Chondrocyte (in vitro differentiated cells): ENCODE measurements at regions not wholly inside any gene's neighbourhood (a gene's known extent, or its start where the extent isn't known, plus 50 kb on each side); places are given as distances from the start of the nearest gene placed in this dataset.
A peak's percentile ranks its signal among the peaks of the same experiment; 100 is the strongest.

Source experiments
- DNase-seq: peaks from one replicate; pipeline ENCODE4 v3.0.0; 2021; ENCODE audit warnings: mixed read lengths, low spot score
- H3K27ac Mint-ChIP-seq: one replicate; pipeline ENCODE4 v1.8.0; 2021; ENCODE audit warnings: mild to moderate bottlenecking, moderate library complexity, mixed read lengths; ENCODE audit not compliant: unreplicated experiment
- H3K27me3 Mint-ChIP-seq: 2 replicates; pipeline ENCODE4 v1.8.0; 2021; ENCODE audit warnings: low read depth, mixed read lengths
- H3K36me3 Mint-ChIP-seq: 2 replicates; pipeline ENCODE4 v1.8.0; 2021; ENCODE audit warnings: low read depth, mixed read lengths
- H3K4me1 Mint-ChIP-seq: 2 replicates; pipeline ENCODE4 v1.8.0; 2021; ENCODE audit warnings: low read depth, mild to moderate bottlenecking, mixed read lengths
- H3K4me3 Mint-ChIP-seq: one replicate; pipeline ENCODE4 v1.8.0; 2021; ENCODE audit warnings: mild to moderate bottlenecking, moderate library complexity, mixed read lengths; ENCODE audit not compliant: unreplicated experiment
- H3K9me3 Mint-ChIP-seq: 2 replicates; pipeline ENCODE4 v1.8.0; 2021; ENCODE audit warnings: low read depth, mixed read lengths
- TF ChIP-seq, protein P1 (sequence below): fragments of 200-600 bp; sonication (generic); IDR thresholded peaks from 2 replicates; pipeline ENCODE4 v1.5.0; 2021; ENCODE audit warnings: antibody characterized with exemption, mild to moderate bottlenecking, moderate library complexity

DNA sequence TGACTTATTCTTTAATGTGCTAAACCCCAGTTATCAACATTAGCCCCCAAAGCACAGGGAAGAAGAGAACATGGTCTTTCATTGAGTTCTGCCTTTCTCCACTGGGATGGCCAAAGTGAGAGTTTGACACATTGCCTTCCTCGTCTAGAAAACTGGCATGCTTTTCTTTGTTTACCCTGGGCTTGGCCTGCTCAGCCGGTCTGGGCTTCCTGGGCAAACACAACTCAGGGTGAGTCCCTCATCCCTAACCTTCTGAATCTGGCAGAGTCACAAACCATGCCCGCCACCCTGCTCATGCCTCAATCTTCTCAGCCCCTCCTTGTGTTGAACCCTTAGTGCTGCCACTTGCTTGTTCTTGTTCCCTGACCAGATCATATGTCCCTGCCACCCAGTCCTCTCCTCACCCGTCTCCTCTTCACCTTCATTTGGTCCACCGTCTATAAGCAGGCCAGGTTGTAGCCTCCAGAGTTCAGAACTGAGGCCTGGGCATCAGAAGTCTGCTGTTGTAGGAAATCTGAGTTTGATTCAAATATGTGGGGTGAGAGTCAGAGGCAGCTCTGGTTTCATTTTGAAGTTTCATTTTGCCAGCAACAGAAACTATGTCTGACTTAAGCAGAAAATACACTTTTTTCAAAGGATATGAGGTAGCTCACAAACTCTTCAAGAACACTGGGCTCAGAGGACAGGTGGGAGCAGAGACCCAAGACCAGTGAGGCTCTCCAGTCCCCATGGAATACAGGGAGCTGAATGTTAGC, 217.6 kb downstream of the NDUFS4 start:
- Mint-ChIP-seq H3K36me3 (no peaks in the 10 kb centered on the region), H3K27me3 (peaks cover 7% of the 10 kb centered on the region), H3K4me3 (no peak overlapping the region), H3K4me1 (peaks cover 8% of the 10 kb centered on the region), H3K27ac (no peak overlapping the region), H3K9me3 (peaks cover 2% of the 10 kb centered on the region)
- DNase-seq, result no peak
- TF ChIP-seq, protein P1, sequence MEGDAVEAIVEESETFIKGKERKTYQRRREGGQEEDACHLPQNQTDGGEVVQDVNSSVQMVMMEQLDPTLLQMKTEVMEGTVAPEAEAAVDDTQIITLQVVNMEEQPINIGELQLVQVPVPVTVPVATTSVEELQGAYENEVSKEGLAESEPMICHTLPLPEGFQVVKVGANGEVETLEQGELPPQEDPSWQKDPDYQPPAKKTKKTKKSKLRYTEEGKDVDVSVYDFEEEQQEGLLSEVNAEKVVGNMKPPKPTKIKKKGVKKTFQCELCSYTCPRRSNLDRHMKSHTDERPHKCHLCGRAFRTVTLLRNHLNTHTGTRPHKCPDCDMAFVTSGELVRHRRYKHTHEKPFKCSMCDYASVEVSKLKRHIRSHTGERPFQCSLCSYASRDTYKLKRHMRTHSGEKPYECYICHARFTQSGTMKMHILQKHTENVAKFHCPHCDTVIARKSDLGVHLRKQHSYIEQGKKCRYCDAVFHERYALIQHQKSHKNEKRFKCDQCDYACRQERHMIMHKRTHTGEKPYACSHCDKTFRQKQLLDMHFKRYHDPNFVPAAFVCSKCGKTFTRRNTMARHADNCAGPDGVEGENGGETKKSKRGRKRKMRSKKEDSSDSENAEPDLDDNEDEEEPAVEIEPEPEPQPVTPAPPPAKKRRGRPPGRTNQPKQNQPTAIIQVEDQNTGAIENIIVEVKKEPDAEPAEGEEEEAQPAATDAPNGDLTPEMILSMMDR, result no peak

DNA sequence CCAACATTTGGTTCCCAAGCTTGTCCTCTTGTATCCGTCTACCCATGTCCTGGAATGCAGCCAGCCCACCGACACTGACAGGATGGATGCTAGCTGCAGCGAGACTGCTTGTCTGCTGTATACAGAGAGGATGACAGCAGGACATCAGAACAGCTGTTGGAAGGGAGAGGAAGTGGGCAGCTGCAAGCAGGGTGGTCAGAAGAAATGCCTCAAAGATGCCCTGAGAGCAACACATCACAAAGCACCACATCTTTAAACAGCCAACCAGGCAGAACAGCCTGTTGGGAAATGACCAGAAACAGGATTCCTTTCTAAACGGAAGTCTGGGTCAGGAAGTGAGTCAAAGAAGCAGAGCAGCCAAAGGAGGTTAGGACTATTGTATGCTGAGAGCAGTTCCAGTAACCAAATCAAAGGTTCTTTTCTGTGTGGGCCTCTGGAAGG, 219.1 kb downstream of the NDUFS4 start:
- H3K36me3 Mint-ChIP-seq, result no peaks in the 10 kb centered on the region
- H3K4me3 Mint-ChIP-seq, result peak overlapping the region; percentile 31
- H3K9me3 Mint-ChIP-seq, result no peaks in the 10 kb centered on the region
- H3K27me3 Mint-ChIP-seq, result peaks cover 4% of the 10 kb centered on the region
- peaks cover 8% of the 10 kb centered on the region for H3K4me1 Mint-ChIP-seq
- no peak for DNase-seq
- H3K27ac Mint-ChIP-seq, result no peak overlapping the region
- TF ChIP-seq, protein P1, result no peak

DNA sequence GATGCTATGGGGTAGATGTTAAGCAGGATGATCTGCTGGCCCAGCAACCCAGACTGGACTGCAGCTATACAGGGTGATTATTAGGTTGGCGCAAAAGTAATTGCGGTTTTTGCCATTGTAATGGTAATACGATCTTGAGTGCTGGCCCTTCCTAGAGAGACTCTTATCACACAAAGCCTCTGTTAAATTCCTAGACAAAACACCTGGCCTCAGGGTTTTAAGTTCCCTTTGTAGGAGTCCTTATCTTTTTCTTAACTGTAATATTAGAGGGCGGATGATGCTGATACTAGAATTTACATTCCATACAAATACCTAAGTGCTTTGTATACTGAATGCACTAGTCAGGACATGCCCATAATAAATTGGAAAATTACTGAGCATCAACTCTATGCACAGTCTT, 222.2 kb downstream of the NDUFS4 start:
- TF ChIP-seq, protein P1, result no peak
- Mint-ChIP-seq H3K4me3 (no peak overlapping the region), H3K4me1 (peaks cover 8% of the 10 kb centered on the region), H3K27me3 (peaks cover 4% of the 10 kb centered on the region), H3K27ac (no peak overlapping the region), H3K9me3 (peaks cover 7% of the 10 kb centered on the region), H3K36me3 (no peaks in the 10 kb centered on the region)
- DNase-seq, result no peak

DNA sequence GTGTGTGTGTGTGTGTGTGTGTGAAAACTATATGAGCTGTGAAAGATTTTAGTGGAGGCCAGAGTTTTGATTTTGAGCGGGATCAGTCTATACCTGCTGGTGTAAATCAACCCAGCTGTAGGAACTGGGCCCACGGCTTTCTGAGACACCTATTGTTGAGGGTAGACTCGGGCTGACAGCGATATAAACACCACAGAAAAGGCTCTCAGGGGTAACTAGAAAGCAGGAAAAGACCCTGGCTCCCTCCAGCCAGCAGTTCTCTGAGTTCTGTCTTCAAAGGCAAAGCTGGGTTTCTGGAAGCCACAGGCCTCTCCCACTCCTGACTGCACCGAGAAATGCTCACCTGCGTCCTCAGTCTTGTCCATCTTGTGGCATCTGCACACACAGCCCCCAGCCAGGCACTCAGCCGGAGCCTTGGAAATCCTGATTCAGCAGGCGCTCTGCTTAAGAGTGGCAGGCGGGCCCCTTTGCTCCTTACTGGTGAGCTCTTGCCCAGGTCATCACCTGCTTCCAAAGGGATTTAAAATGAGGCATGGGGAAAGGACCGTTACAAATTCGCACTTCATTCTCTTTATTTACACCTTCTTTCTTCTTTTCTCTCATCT, 223.3 kb downstream of the NDUFS4 start:
- H3K27me3 Mint-ChIP-seq, result peaks cover 4% of the 10 kb centered on the region
- no peak overlapping the region for H3K27ac Mint-ChIP-seq
- TF ChIP-seq, protein P1, result no peak

DNA sequence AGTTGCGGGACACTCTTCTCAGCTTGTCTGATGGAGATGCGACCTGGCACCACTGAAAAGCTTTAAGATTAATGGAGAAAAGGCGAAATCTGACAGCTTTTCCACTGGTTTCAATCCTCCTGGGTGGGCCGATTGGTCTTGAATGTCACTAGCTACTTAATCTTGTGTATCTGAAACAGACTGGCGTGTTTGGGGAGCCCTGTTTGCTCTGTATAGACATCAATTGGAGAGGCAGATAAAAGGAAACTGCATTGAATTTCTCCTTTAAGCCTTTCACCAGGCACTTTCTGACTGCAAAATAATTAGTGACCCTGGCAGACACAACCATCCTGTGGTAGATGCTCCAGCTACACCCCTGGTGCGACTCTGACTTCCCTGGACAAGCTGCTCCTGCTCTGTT, 224.2 kb downstream of the NDUFS4 start:
- DNase-seq, result no peak
- Mint-ChIP-seq H3K9me3 (peaks cover 16% of the 10 kb centered on the region), H3K36me3 (no peaks in the 10 kb centered on the region), H3K27me3 (peaks cover 4% of the 10 kb centered on the region), H3K4me3 (no peak overlapping the region), H3K4me1 (peaks cover 5% of the 10 kb centered on the region), H3K27ac (no peak overlapping the region)
- TF ChIP-seq, protein P1, result no peak

More for the DNA sequence above, 223.3 kb downstream of the NDUFS4 start:
- DNase-seq, result no peak
- peaks cover 8% of the 10 kb centered on the region for H3K4me1 Mint-ChIP-seq
- no peak overlapping the region for H3K4me3 Mint-ChIP-seq
- H3K36me3 Mint-ChIP-seq, result no peaks in the 10 kb centered on the region
- H3K9me3 Mint-ChIP-seq, result peaks cover 16% of the 10 kb centered on the region
